ENCODE measurements at regions not wholly inside any gene's neighbourhood (a gene's known extent, or its start where the extent isn't known, plus 50 kb on each side); places are given as distances from the start of the nearest gene placed in this dataset.

- no peak for TF ChIP-seq ZNF274 (IDR thresholded peaks at IDR 0.05; ENCODE audit: low read depth, low read length)
- no peak for TF ChIP-seq YY1 (IDR thresholded peaks at IDR 0.05; ENCODE audit: insufficient read depth, insufficient read length)
- TF ChIP-seq SUZ12 (IDR thresholded peaks at IDR 0.05; ENCODE audit: extremely low read depth, insufficient read depth, insufficient read length) = no peak
Observed at GRCh38 chr6:92263864-92264263, 1155.5 kb downstream of the EPHA7 start.
